Uterus (tissue), 3 donors: ENCODE measurements at regions not wholly inside any gene's neighbourhood (a gene's known extent, or its start where the extent isn't known, plus 50 kb on each side); places are given as distances from the start of the nearest gene placed in this dataset.
A peak's percentile ranks its signal among the peaks of the same experiment; 100 is the strongest.
"Not testable (repeated sequence)": the region's sequence is repeated elsewhere in the genome, so short reads cannot be mapped to it uniquely, and the experiment has no call there.

Experiments
- DNase-seq, 2 donors: peaks; one replicate each; pipeline ENCODE4 v3.0.0-alpha.2; 2019 to 2020
- H3K27ac ChIP-seq, 2 donors: fragments of 200-600 bp; sonication (generic); 1 replicate in 1 of 2; 2 replicates in 1 of 2; pipeline ENCODE4 v1.5.1; 2016 to 2018
- H3K27me3 ChIP-seq, 2 donors: fragments of 200-600 bp; sonication (generic); one replicate each; pipeline ENCODE4 v1.5.1; 2018 to 2019; ENCODE audit warnings: control low read depth in 1 of 2
- H3K36me3 ChIP-seq, 2 donors: fragments of 200-600 bp; sonication (generic); one replicate each; pipeline ENCODE4 v1.5.1; 2019; ENCODE audit warnings: control low read depth in 1 of 2
- H3K4me1 ChIP-seq, 2 donors: fragments of 200-600 bp; sonication (generic); one replicate each; pipeline ENCODE4 v1.5.1; 2018 to 2019; ENCODE audit warnings: control low read depth in 1 of 2
- H3K4me3 ChIP-seq, 2 donors: fragments of 200-600 bp; sonication (generic); 1 replicate in 1 of 2; 2 replicates in 1 of 2; pipeline ENCODE4 v1.5.1; 2018 to 2019; ENCODE audit warnings: mild to moderate bottlenecking in 1 of 2
- H3K9me3 ChIP-seq, 2 donors: fragments of 200-600 bp; sonication (generic); one replicate each; pipeline ENCODE4 v1.5.1; 2019; ENCODE audit warnings: control low read depth in 1 of 2
- POLR2A ChIP-seq, 2 donors: fragments of 450-650 bp; IDR thresholded peaks; one replicate each; pipeline ENCODE4 v1.6.1; 2016; ENCODE audit warnings: antibody characterized with exemption in 2 of 2, mild to moderate bottlenecking in 1 of 2, moderate library complexity in 1 of 2
- intact Hi-C: fragments of 100-400 bp; cut with DNase I; formaldehyde crosslinking; loops from one replicate; pipeline ENCODE4 v1.15.1; 2023; ENCODE audit warnings: low total_unique reads
- TF ChIP-seq, protein P1 (sequence below), 4 experiments: fragments of 200-600 bp in 2 of 4; fragments of 450-650 bp in 2 of 4; sonication (generic) in 2 of 4; IDR thresholded peaks; one replicate each; pipeline ENCODE4 v1.5.1; 2016 to 2019; ENCODE audit warnings: antibody characterized with exemption in 4 of 4, mild to moderate bottlenecking in 2 of 4, moderate library complexity in 1 of 4
- donor health status: DM: yes; HTN: yes; CAD: no.

DNA sequence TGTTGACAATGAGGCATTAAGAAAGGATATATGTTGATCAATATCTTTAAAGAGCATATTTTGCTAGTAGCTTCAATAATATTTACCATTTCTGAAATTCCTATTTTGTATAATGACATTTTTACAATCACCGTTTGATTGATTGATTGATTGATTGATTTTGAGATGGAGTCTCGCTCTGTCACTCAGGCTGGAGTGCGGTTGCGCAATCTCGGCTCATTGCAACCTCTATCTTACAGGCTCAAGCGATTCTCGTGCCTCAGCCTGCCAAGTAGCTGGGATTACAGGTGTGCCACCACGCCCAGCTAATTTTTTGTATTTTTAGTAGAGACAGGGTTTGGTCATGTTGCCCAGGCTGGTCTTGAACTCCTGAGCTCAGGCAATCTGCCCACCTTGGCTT is 150.9 kb upstream of the TEX13D start:
- H3K27ac ChIP-seq, H3K36me3 ChIP-seq, H3K4me3 ChIP-seq, intact Hi-C loops, H3K27me3 ChIP-seq, H3K9me3 ChIP-seq, DNase-seq, H3K4me1 ChIP-seq: not testable (repeated sequence)

DNA sequence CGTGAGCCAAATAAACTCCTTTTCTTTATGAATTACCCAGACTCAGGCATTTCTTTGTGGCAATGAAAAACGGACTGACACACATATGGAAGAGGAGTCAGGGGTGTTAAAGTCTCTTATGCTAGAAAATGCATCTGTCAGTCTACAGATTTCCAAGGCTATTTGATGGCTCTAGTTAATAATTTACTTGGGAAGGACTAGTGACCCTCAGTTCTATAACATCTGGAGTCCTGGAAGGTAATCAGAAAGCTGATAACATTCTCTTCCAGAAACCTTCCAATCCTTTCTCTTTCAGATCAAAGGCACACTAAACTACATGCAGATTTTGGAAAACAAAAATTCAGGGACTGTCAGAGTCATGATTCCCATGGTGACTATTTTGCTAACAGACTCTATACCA is 142.0 kb upstream of the TEX13D start:
- H3K36me3 ChIP-seq: no peaks in the 10 kb centered on the region
- H3K4me3 ChIP-seq: no peak overlapping the region
- no peaks in the 10 kb centered on the region for H3K4me1 ChIP-seq
- TF ChIP-seq POLR2A (IDR thresholded peaks at IDR 0.05): no peak
- TF ChIP-seq, protein P1, sequence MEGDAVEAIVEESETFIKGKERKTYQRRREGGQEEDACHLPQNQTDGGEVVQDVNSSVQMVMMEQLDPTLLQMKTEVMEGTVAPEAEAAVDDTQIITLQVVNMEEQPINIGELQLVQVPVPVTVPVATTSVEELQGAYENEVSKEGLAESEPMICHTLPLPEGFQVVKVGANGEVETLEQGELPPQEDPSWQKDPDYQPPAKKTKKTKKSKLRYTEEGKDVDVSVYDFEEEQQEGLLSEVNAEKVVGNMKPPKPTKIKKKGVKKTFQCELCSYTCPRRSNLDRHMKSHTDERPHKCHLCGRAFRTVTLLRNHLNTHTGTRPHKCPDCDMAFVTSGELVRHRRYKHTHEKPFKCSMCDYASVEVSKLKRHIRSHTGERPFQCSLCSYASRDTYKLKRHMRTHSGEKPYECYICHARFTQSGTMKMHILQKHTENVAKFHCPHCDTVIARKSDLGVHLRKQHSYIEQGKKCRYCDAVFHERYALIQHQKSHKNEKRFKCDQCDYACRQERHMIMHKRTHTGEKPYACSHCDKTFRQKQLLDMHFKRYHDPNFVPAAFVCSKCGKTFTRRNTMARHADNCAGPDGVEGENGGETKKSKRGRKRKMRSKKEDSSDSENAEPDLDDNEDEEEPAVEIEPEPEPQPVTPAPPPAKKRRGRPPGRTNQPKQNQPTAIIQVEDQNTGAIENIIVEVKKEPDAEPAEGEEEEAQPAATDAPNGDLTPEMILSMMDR (IDR thresholded peaks at IDR 0.05): no peak
- H3K27ac ChIP-seq: no peak overlapping the region
- DNase-seq: no peak
- H3K27me3 ChIP-seq: no peaks in the 10 kb centered on the region
- intact Hi-C loops: no loop called here
- H3K9me3 ChIP-seq: no peaks in the 10 kb centered on the region

DNA sequence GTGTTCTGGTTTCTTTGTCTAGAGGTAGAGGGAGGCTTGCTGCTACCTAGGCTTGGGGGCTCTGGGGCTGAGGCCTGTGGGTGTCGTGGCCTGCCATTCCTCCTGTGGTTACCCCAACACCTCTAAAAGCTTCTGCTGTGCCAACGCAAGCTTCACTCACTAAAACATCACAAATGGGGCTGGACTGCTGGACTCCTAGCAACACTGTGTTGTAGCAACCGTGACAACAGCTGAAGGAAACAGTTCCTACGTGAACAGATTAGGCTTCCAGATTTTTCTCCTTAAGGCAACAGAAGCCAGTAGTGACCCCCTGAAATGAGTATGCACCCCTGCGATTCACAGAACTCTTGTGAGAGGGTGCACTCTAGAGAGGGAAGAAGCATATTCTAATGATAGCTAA is 138.3 kb upstream of the TEX13D start:
- no peaks in the 10 kb centered on the region for H3K27me3 ChIP-seq
- peak in 1 of 2 donors; percentile 16 for DNase-seq
- H3K4me3 ChIP-seq: no peak overlapping the region
- intact Hi-C loops: no loop called here
- H3K36me3 ChIP-seq: no peaks in the 10 kb centered on the region
- no peak overlapping the region for H3K27ac ChIP-seq
- TF ChIP-seq, protein P1 (IDR thresholded peaks at IDR 0.05): no peak
- TF ChIP-seq POLR2A (IDR thresholded peaks at IDR 0.05): no peak
- H3K9me3 ChIP-seq: no peaks in the 10 kb centered on the region
- no peaks in the 10 kb centered on the region for H3K4me1 ChIP-seq

DNA sequence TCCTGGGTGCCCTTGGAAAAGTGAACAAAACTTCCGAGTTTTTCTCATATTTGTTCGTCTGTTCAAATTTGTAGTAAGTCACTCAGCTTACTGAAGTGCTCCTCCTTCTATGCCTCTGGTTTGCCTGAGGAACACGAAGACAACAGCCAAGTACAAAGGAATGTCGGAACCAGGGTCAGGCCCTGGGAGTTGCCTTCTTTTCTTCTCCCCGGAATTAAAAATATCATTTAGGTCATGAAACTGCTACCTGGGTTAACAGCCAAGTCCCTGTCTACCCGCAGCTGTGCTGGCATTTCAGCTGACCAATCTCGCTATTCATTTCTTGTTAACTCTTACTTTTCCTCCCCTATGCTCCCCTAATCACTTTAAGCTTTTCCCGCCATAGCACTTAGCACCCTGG is 137.6 kb upstream of the TEX13D start:
- intact Hi-C loops: no loop called here
- H3K27ac ChIP-seq: no peak overlapping the region
- no peak overlapping the region for H3K4me3 ChIP-seq

DNA sequence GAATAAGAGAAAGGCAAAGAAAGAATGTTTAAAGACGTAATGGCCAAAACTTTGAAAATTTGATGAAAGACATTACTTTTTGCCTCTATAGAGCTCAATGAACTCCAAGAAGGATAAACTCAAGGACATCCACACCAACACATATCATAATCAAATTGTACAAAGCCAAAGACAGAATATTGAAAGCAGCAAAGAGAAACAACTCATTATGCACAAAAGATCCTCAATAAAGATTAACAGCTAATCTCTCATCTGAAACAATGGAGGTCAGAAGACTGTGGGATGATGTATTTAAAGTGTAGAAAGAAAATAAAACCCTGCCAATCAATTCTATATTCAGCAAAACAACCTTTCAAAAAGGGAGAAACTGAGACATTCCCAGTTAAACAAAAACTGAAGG is 129.1 kb upstream of the TEX13D start:
- intact Hi-C loops: no loop called here
- Histone ChIP-seq H3K27me3 (no peaks in the 10 kb centered on the region), H3K27ac (no peak overlapping the region), H3K4me3 (no peak overlapping the region), H3K9me3 (no peaks in the 10 kb centered on the region), H3K4me1 (no peaks in the 10 kb centered on the region), H3K36me3 (no peaks in the 10 kb centered on the region)
- no peak for DNase-seq
- no peak for TF ChIP-seq POLR2A (IDR thresholded peaks at IDR 0.05)
- TF ChIP-seq, protein P1 (IDR thresholded peaks at IDR 0.05): no peak

More for the DNA sequence above, 137.6 kb upstream of the TEX13D start:
- H3K9me3 ChIP-seq: no peaks in the 10 kb centered on the region
- no peaks in the 10 kb centered on the region for H3K27me3 ChIP-seq
- H3K4me1 ChIP-seq: no peaks in the 10 kb centered on the region
- H3K36me3 ChIP-seq: no peaks in the 10 kb centered on the region
- no peak for TF ChIP-seq POLR2A (IDR thresholded peaks at IDR 0.05)
- TF ChIP-seq, protein P1 (IDR thresholded peaks at IDR 0.05): no peak
- no peak for DNase-seq

DNA sequence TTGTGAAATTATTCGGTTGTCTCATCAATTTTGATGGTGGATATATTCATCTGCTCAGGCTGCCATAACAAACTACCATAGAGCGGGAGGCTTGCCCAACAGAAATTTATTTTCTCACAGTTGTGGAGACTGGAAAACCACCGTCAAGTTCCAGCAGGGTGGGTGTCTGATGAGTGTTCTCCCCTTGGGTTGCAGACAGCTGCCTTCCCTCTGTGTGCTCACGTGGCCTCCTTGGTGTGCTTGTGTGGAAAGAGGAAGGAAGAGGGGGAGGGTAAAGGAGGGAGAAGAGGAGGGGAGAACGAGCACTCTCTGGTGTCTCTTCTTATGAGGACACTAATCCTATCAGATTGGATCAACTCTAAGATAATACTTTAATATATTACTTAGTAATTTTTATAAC is 123.8 kb upstream of the TEX13D start:
- no peak overlapping the region for H3K4me3 ChIP-seq
- H3K9me3 ChIP-seq: no peaks in the 10 kb centered on the region
- H3K27ac ChIP-seq: no peak overlapping the region
- no peaks in the 10 kb centered on the region for H3K27me3 ChIP-seq
- intact Hi-C loops: no loop called here
- DNase-seq: no peak
- no peaks in the 10 kb centered on the region for H3K4me1 ChIP-seq
- no peaks in the 10 kb centered on the region for H3K36me3 ChIP-seq
- TF ChIP-seq, protein P1 (IDR thresholded peaks at IDR 0.05): no peak
- no peak for TF ChIP-seq POLR2A (IDR thresholded peaks at IDR 0.05)
